Uterus (tissue), 2 donors: ENCODE measurements at regions not wholly inside any gene's neighbourhood (a gene's known extent, or its start where the extent isn't known, plus 50 kb on each side); places are given as distances from the start of the nearest gene placed in this dataset.

ENCODE experiments used
- POLR2A ChIP-seq, 2 donors: fragments of 450-650 bp; IDR thresholded peaks; one replicate each; pipeline ENCODE4 v1.6.1; 2016; ENCODE audit warnings: antibody characterized with exemption in 2 of 2, mild to moderate bottlenecking in 1 of 2, moderate library complexity in 1 of 2
- TF ChIP-seq, protein P1 (sequence below), 4 experiments: fragments of 200-600 bp in 2 of 4; fragments of 450-650 bp in 2 of 4; sonication (generic) in 2 of 4; IDR thresholded peaks; one replicate each; pipeline ENCODE4 v1.5.1; 2016 to 2019; ENCODE audit warnings: antibody characterized with exemption in 4 of 4, mild to moderate bottlenecking in 2 of 4, moderate library complexity in 1 of 4

DNA sequence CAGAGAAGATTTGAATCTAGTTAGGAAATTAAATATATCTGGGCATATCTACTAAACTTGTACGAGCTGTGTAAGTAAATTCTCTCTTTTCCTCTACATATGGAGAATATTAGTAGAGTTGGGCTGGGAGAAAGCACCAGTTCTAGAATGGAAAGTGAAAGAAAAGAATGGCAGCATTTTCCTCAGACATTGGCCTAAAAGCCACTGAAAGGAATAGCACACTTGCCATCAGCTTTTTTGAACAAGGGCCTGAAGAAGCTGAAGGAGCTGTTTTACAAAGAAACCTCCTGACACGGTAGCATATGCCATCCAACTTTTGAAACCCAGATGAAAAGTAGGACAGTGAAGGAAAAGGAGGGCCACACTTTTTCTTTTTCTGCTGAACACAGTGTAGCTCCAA lies 1563.7 kb upstream of the TENM4 start:
- TF ChIP-seq POLR2A (IDR thresholded peaks at IDR 0.05): no peak
- TF ChIP-seq, protein P1, sequence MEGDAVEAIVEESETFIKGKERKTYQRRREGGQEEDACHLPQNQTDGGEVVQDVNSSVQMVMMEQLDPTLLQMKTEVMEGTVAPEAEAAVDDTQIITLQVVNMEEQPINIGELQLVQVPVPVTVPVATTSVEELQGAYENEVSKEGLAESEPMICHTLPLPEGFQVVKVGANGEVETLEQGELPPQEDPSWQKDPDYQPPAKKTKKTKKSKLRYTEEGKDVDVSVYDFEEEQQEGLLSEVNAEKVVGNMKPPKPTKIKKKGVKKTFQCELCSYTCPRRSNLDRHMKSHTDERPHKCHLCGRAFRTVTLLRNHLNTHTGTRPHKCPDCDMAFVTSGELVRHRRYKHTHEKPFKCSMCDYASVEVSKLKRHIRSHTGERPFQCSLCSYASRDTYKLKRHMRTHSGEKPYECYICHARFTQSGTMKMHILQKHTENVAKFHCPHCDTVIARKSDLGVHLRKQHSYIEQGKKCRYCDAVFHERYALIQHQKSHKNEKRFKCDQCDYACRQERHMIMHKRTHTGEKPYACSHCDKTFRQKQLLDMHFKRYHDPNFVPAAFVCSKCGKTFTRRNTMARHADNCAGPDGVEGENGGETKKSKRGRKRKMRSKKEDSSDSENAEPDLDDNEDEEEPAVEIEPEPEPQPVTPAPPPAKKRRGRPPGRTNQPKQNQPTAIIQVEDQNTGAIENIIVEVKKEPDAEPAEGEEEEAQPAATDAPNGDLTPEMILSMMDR (IDR thresholded peaks at IDR 0.05): no peak
